T-helper 2 cell (primary cell): ENCODE measurements at regions not wholly inside any gene's neighbourhood (a gene's known extent, or its start where the extent isn't known, plus 50 kb on each side); places are given as distances from the start of the nearest gene placed in this dataset.
A peak's percentile ranks its signal among the peaks of the same experiment; 100 is the strongest.

ENCODE experiments used
- DNase-seq, 5 experiments: peaks; one replicate each; pipeline versions ENCODE4 v3.0.0 to v3.0.0-alpha.2; 2012 to 2022

GRCh38 chr14:97306760-97307246 lies 509.6 kb downstream of the VRK1 start:
- peak in 1 of 5 experiments; percentile 79 for DNase-seq

GRCh38 chr14:97311411-97311810 lies 514.2 kb downstream of the VRK1 start:
- no peak for DNase-seq

GRCh38 chr14:97312910-97313309 lies 515.7 kb downstream of the VRK1 start:
- no peak for DNase-seq

- DNase-seq = no peak
These were observed 518.6 kb downstream of the VRK1 start for GRCh38 chr14:97315790-97316189.

DNA sequence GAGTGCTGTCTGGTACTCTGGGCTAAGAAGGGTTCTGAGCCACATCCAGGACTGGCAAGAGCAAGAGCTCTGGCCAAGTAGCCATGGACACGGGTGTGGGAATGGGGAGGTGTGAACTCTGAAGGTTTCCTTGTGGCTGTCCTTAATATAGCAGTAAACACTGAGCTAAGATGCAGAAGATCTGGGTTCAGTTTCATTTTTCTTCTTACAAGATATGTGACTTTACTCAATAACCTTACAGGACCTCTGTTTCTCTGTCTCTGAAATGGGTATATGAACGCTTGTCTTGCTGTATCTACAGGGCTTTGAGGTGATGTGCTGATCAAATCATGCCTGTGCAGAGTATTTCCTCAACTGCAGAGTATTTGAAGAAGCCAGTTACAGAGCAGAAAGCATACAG lies 521.2 kb downstream of the VRK1 start:
- DNase-seq = no peak

GRCh38 chr14:97319691-97320090 lies 522.5 kb downstream of the VRK1 start:
- DNase-seq = no peak

DNA sequence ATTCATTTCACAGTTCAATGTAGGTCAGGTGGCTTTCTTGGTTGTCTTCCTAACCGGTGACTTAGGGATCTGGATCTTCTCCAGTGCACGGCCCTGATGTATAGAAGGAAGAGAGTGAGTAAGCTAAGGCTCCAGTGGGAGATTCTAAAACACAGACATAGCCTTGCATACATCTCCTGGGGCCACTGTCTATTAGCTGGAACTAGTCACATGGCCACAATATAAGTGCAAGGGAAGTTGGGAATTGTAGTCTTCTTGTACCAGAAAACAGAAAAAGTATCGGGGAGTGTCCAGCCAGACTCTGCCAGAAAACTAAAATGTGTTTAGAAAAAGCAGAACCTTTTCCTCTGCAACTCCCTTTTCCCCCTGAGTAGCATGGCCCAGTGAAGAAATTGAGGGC lies 531.6 kb downstream of the VRK1 start:
- no peak for DNase-seq

DNA sequence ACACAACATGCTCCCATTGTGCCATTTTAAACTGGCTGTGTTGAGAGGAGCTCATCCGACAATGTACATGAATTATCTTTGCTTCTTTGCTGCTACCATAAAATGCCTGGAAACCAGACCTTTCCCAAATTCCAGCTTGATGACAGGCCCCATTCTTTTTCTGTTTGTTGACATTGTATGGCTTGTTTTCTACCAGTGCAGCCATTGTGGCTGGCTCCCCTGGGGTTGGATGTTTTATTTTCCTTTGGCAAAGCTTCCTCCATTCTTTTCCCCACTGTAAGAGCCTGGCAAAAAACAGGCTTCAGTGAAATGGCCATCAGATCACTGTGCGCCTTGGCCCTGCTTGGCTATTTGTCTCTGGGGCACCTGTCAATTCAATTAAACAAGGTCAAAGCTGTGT lies 532.5 kb downstream of the VRK1 start:
- no peak for DNase-seq

GRCh38 chr14:97331058-97331457 lies 533.9 kb downstream of the VRK1 start:
- no peak for DNase-seq

DNA sequence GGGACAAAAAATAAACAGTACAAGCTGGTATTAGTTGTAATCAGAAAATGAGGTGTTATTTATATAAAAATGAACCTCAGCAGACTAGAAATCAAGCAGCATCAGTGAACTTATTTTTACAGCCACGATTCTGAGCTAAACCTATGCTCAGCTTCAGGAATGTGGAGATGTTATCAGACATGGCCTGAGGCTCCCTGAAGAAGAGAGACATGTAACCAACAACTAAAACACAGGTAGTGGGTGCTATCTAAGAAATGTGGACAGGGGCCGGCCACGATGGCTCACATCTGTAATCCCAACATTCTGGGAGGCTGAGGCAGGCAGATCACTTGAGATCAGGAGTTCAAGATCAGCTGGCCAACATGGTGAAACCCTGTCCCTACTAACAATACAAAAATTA lies 534.3 kb downstream of the VRK1 start:
- no peak for DNase-seq

- DNase-seq = peak in 1 of 5 experiments; percentile 59
These were observed 539.0 kb downstream of the VRK1 start for GRCh38 chr14:97336179-97336578.

GRCh38 chr14:97336816-97337215 lies 539.6 kb downstream of the VRK1 start:
- no peak for DNase-seq

DNA sequence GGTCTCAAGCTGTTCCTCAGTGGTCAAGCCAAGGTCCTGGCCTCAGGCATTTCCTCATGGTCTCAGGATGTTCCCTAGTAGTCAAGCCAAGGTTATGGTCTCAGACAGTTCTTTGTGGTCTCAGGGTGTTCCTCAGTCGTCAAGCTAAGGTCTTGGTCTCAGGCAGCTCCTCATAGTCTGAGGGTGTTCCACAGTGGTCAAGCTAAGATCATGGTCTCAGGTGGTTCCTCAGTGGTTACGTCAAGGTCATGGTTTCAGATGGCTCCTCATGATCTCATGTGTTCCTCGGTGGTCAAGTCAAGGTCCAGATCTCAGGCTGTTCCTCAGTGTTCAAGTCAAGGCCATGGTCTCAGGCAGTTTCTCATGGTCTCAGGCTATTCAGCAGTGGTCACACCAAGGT lies 540.1 kb downstream of the VRK1 start:
- DNase-seq = no peak

DNA sequence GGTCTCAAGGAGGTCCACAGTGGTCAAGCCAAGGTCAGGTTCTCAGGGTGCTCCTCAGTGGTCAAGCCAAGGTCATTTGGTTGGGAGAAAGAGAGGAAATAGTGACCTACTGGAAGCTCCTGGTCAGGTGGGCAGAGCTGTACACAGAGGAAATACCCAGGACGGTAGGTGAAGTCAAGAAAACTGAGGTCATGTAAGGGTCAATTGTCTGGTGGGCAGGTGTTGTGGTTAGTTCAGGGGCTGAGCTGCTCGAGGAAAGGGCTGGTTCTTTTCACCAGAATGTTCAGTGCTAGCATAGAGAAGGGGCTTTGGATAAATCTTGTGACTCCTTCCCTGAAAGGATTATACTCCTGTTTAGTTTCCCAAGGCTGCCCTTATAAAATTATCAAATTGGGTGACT lies 540.5 kb downstream of the VRK1 start:
- no peak for DNase-seq

DNA sequence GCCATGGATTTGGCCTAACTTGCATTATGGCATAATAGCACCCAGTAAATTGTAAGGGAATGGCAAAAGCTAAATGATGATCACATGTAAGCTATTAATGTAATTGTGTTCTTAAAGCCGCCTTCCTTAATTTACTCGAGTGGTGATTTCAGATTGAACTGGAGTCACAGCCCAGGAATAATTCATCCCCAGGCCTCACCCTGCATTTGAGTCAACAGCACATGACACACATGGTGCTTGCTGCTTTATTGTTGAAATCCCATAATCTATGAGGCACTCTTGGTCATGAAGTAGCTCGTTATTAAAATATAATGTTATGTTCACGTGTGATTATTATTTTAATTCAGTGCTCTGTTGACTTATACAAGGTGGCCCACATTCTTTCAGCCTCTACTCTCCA lies 547.5 kb downstream of the VRK1 start:
- DNase-seq = no peak

DNA sequence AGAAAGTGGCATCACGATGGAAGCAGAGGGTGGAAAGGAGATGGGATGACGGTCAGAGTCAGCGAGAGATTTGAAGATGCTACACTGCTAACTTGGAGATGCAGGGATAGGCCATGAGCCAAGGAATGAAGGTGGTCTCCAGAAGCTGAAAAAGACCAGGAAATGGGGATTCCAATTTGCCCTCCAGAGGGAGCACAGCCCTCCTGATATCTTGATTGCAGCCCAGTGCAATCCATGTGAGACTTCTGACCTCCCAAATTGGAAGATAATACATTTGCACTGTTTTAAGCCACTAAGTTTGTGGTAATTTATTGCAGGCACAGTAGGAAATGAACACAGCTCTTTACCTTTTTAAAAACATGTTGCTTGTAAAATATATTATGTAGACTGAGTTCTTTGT lies 549.5 kb downstream of the VRK1 start:
- no peak for DNase-seq

DNA sequence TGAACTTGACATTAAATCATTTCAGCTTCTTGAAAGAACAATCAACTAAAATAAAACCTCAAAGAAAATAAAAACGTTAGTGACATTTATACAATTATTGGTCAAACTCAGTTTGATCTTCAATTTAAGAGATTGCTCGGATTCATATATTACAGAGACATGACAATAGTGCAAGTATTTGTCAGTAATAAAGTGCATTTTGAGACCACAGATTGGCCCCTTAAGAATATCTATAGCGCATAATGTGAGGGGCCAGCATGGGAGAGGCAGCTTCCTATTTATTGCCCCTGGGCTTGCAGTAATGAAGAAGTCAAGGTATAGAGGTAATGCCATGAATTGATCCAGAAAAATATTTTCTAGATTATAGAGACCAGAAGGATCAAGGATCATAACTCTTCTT lies 552.3 kb downstream of the VRK1 start:
- no peak for DNase-seq

GRCh38 chr14:97349946-97350345 lies 552.8 kb downstream of the VRK1 start:
- DNase-seq = no peak

- no peak for DNase-seq
These were observed 553.2 kb downstream of the VRK1 start for GRCh38 chr14:97350415-97350814.

GRCh38 chr14:97350894-97351731 lies 553.9 kb downstream of the VRK1 start:
- DNase-seq = peak in 1 of 5 experiments; percentile 19

GRCh38 chr14:97353102-97353501 lies 555.9 kb downstream of the VRK1 start:
- DNase-seq = no peak

DNA sequence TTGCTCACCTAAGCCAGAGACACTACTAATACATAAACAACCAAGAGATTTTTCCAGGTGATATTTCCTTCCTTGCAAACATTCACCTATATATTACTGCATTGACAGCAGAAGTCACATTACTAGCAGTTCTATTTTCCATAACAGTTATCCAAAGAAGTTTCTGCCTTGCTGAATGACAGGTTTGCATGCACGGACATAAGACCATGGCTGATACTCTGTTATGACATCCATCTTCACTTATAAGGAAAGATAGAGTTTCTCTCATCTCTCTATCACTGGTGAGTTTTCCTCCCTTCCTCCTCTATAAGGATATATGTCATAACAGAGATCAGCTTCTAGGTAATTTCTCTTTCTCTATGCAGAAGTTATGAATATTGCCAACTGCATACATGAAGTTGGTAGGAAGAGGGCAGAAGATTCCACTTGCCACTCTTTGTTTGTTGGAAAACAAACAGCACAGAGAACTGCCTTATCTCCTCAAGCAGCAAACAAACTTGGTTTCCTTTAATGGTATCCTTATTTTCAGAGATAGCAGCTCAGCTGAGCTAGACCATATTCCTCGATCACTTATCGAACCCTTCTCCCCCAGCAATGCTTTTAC lies 557.0 kb downstream of the VRK1 start:
- DNase-seq = peak in 1 of 5 experiments; percentile 13

GRCh38 chr14:97359341-97359740 lies 562.2 kb downstream of the VRK1 start:
- no peak for DNase-seq

DNA sequence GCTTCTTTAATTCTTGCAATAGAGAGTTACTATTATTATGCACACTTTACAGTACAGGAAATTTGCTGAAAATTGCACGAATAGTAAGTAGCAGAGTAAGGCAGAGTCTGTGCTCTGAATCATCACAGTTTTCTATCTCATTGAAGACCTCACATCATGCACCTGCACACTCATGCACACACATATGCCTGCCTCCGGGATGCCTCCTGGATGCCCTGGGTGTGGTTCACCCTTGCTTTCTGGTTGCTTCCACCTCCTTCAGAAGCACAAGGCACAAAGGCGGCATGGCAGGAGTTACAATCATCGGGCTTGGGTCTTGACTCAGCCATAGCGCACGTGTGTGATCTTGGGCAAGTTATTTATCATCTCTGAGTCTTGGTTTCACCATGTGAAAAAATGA lies 564.0 kb downstream of the VRK1 start:
- DNase-seq = no peak
